Liver (tissue), 8 donors: ENCODE measurements at regions not wholly inside any gene's neighbourhood (a gene's known extent, or its start where the extent isn't known, plus 50 kb on each side); places are given as distances from the start of the nearest gene placed in this dataset.

Experiments used
- DNase-seq: peaks from one replicate; pipeline ENCODE4 v3.0.0-alpha.2; 2017; ENCODE audit warnings: low spot score
- H3K27ac ChIP-seq, 2 donors: one replicate each; pipeline ENCODE4 v1.7.0; 2013; ENCODE audit warnings: inconsistent platforms in 2 of 2, low read length in 2 of 2, control low read depth in 1 of 2, low read depth in 1 of 2, mild to moderate bottlenecking in 1 of 2
- H3K27me3 ChIP-seq, 4 donors: one replicate each; pipeline versions ENCODE4 v1.6.1 to v1.7.0; 2013; ENCODE audit warnings: low read length in 3 of 4, inconsistent platforms in 1 of 4, mild to moderate bottlenecking in 1 of 4, moderate library complexity in 1 of 4; ENCODE audit not compliant: control insufficient read depth in 4 of 4, insufficient read depth in 4 of 4
- H3K36me3 ChIP-seq, 4 donors: one replicate each; pipeline versions ENCODE4 v1.6.1 to v1.7.0; 2013; ENCODE audit warnings: low read length in 3 of 4, mild to moderate bottlenecking in 3 of 4, low read depth in 1 of 4, moderate library complexity in 1 of 4; ENCODE audit not compliant: control insufficient read depth in 4 of 4, insufficient read depth in 3 of 4
- H3K4me1 ChIP-seq, 4 donors: one replicate each; pipeline versions ENCODE4 v1.6.1 to v1.7.0; 2013; ENCODE audit warnings: low read length in 3 of 4, mild to moderate bottlenecking in 3 of 4, moderate library complexity in 1 of 4; ENCODE audit not compliant: control insufficient read depth in 4 of 4, insufficient read depth in 4 of 4
- H3K4me3 ChIP-seq, 3 donors: one replicate each; pipeline versions ENCODE4 v1.6.1 to v1.7.0; 2013; ENCODE audit warnings: low read length in 3 of 3, control low read depth in 1 of 3, low read depth in 1 of 3, mild to moderate bottlenecking in 1 of 3
- H3K9ac ChIP-seq, 2 donors: one replicate each; pipeline ENCODE4 v1.7.0; 2013; ENCODE audit warnings: low read length in 2 of 2, mild to moderate bottlenecking in 2 of 2, moderate library complexity in 2 of 2, control low read depth in 1 of 2, low read depth in 1 of 2
- H3K9me3 ChIP-seq, 4 donors: one replicate each; pipeline versions ENCODE4 v1.6.1 to v1.7.0; 2013; ENCODE audit warnings: low read length in 3 of 4; ENCODE audit not compliant: control insufficient read depth in 4 of 4
- ATF3 ChIP-seq: IDR thresholded peaks from 2 replicates; pipeline ENCODE4 v1.6.1; 2016; ENCODE audit warnings: antibody characterized with exemption
- CTCF ChIP-seq: fragments of 150-350 bp; IDR thresholded peaks from 2 replicates; pipeline ENCODE4 v1.5.1; 2017; ENCODE audit warnings: improper control_type of control experiment, low read depth, low read length; ENCODE audit not compliant: missing input control
- EGR1 ChIP-seq, 2 donors: IDR thresholded peaks; 2 replicates each; pipeline ENCODE4 v1.6.1; 2016 to 2018; ENCODE audit warnings: antibody characterized with exemption in 2 of 2, low read depth in 2 of 2
- FOXA1 ChIP-seq: IDR thresholded peaks from 2 replicates; pipeline ENCODE4 v1.6.1; 2016; ENCODE audit warnings: antibody characterized with exemption
- FOXA2 ChIP-seq: IDR thresholded peaks from 2 replicates; pipeline ENCODE4 v1.6.1; 2016; ENCODE audit warnings: antibody characterized with exemption
- GABPA ChIP-seq, 2 donors: IDR thresholded peaks in 1 of 2; conservative IDR thresholded peaks in 1 of 2; 2 replicates each; pipeline ENCODE4 v1.6.1; 2016; ENCODE audit warnings: antibody characterized with exemption in 2 of 2, mild to moderate bottlenecking in 1 of 2, moderate library complexity in 1 of 2
- HNF4A ChIP-seq, 2 donors: conservative IDR thresholded peaks; 2 replicates each; pipeline ENCODE4 v1.6.1; 2016; ENCODE audit warnings: antibody characterized with exemption in 2 of 2, mild to moderate bottlenecking in 2 of 2
- HNF4G ChIP-seq: IDR thresholded peaks from 2 replicates; pipeline ENCODE4 v1.6.1; 2016; ENCODE audit warnings: antibody characterized with exemption
- JUND ChIP-seq, 2 donors: IDR thresholded peaks; 2 replicates each; pipeline ENCODE4 v1.6.1; 2016; ENCODE audit warnings: antibody characterized with exemption in 2 of 2
- MAX ChIP-seq: IDR thresholded peaks from 2 replicates; pipeline ENCODE4 v1.6.1; 2016; ENCODE audit warnings: antibody characterized with exemption
- NR2F2 ChIP-seq: IDR thresholded peaks from 2 replicates; pipeline ENCODE4 v1.6.1; 2016; ENCODE audit warnings: antibody characterized with exemption
- RAD21 ChIP-seq, 2 donors: IDR thresholded peaks; 2 replicates each; pipeline ENCODE4 v1.6.1; 2016; ENCODE audit warnings: antibody characterized with exemption in 2 of 2, mild to moderate bottlenecking in 2 of 2
- REST ChIP-seq: IDR thresholded peaks from 2 replicates; pipeline ENCODE4 v1.6.1; 2016; ENCODE audit warnings: antibody characterized with exemption, mild to moderate bottlenecking
- RXRA ChIP-seq, 2 donors: IDR thresholded peaks; 2 replicates each; pipeline ENCODE4 v1.6.1; 2017 to 2018; ENCODE audit warnings: antibody characterized with exemption in 2 of 2, mild to moderate bottlenecking in 1 of 2
- SP1 ChIP-seq: IDR thresholded peaks from 2 replicates; pipeline ENCODE4 v1.6.1; 2018; ENCODE audit warnings: antibody characterized with exemption, mild to moderate bottlenecking
- TAF1 ChIP-seq: conservative IDR thresholded peaks from 2 replicates; pipeline ENCODE4 v1.6.1; 2016; ENCODE audit warnings: antibody characterized with exemption, mild to moderate bottlenecking
- YY1 ChIP-seq: IDR thresholded peaks from 2 replicates; pipeline ENCODE4 v1.6.1; 2016; ENCODE audit warnings: antibody characterized with exemption, mild to moderate bottlenecking
- WGBS: extraction: QIAGEN DNeasy Blood & Tissue Kit; methylation state at CpG from one replicate; pipeline ENCODE4 v1.1.7; 2013; 5-methylcytosine and 5-hydroxymethylcytosine counted together
- donor health status: healthy.
- donor health status: healthy.
- donor health status: healthy.
- donor health status: healthy.
- donor health status: healthy.

- Histone ChIP-seq H3K9ac (no peak overlapping the region), H3K4me1 (no peaks in the 10 kb centered on the region), H3K27me3 (no peaks in the 10 kb centered on the region), H3K9me3 (no peaks in the 10 kb centered on the region), H3K4me3 (no peak overlapping the region), H3K27ac (no peak overlapping the region), H3K36me3 (no peaks in the 10 kb centered on the region)
- DNase-seq, result no peak
- TF ChIP-seq JUND (IDR thresholded peaks at IDR 0.05), result no peak
- WGBS, result 96% methylated on average over 6 of the region's 6 CpGs
These were observed 200.2 kb downstream of the FOXO1 start for GRCh38 chr13:40466272-40466671.

- Histone ChIP-seq H3K4me1 (peaks cover 2 to 9% (median 7%) of the 10 kb centered on the region in 4 donors), H3K27ac (no peak overlapping the region), H3K9me3 (no peaks in the 10 kb centered on the region), H3K4me3 (no peak overlapping the region), H3K27me3 (no peaks in the 10 kb centered on the region), H3K9ac (no peak overlapping the region), H3K36me3 (no peaks in the 10 kb centered on the region)
- 93% methylated on average over 2 of the region's 2 CpGs for WGBS
- no peak for DNase-seq
- TF ChIP-seq RXRA (IDR thresholded peaks at IDR 0.05), result no peak
- no peak for TF ChIP-seq JUND (IDR thresholded peaks at IDR 0.05)
- no peak for TF ChIP-seq ATF3
- no peak for TF ChIP-seq FOXA1
- TF ChIP-seq RAD21 (IDR thresholded peaks at IDR 0.05), result no peak
- TF ChIP-seq HNF4A (conservative IDR thresholded peaks at IDR 0.05), result no peak
- TF ChIP-seq YY1, result no peak
- no peak for TF ChIP-seq HNF4G
- no peak for TF ChIP-seq EGR1 (IDR thresholded peaks at IDR 0.05; ENCODE audit: low read depth in 2 of 2)
- no peak for TF ChIP-seq SP1
- no peak for TF ChIP-seq TAF1
- no peak for TF ChIP-seq NR2F2
- no peak for TF ChIP-seq CTCF
- no peak for TF ChIP-seq FOXA2
- no peak for TF ChIP-seq MAX
- no peak for TF ChIP-seq REST
- TF ChIP-seq GABPA (IDR thresholded peaks at IDR 0.05 in 1 of 2, conservative IDR thresholded peaks at IDR 0.05 in 1 of 2), result no peak
These were observed 198.1 kb downstream of the FOXO1 start for GRCh38 chr13:40468227-40468838.
